Epithelial cell of esophagus (primary cell): ENCODE measurements at regions not wholly inside any gene's neighbourhood (a gene's known extent, or its start where the extent isn't known, plus 50 kb on each side); places are given as distances from the start of the nearest gene placed in this dataset.

ENCODE experiments used
- DNase-seq: peaks from one replicate; pipeline ENCODE4 v3.0.0; 2010; ENCODE audit warnings: low read depth
- H3K4me3 ChIP-seq: 2 replicates; pipeline ENCODE4 v1.5.1; 2011; ENCODE audit warnings: mild to moderate bottlenecking, low read length, control low read depth
- TF ChIP-seq, protein P1 (sequence below): IDR thresholded peaks from 2 replicates; pipeline ENCODE4 v1.5.1; 2011; ENCODE audit warnings: low read depth, mild to moderate bottlenecking, low read length, control low read depth, inconsistent platforms; ENCODE audit not compliant: insufficient read depth; ENCODE audit errors: missing control alignments

GRCh38 chr10:78448994-78449418 is 415.3 kb downstream of the RPS24 start:
- H3K4me3 ChIP-seq: no peak overlapping the region
- TF ChIP-seq, protein P1, sequence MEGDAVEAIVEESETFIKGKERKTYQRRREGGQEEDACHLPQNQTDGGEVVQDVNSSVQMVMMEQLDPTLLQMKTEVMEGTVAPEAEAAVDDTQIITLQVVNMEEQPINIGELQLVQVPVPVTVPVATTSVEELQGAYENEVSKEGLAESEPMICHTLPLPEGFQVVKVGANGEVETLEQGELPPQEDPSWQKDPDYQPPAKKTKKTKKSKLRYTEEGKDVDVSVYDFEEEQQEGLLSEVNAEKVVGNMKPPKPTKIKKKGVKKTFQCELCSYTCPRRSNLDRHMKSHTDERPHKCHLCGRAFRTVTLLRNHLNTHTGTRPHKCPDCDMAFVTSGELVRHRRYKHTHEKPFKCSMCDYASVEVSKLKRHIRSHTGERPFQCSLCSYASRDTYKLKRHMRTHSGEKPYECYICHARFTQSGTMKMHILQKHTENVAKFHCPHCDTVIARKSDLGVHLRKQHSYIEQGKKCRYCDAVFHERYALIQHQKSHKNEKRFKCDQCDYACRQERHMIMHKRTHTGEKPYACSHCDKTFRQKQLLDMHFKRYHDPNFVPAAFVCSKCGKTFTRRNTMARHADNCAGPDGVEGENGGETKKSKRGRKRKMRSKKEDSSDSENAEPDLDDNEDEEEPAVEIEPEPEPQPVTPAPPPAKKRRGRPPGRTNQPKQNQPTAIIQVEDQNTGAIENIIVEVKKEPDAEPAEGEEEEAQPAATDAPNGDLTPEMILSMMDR: no peak
- no peak for DNase-seq

DNA sequence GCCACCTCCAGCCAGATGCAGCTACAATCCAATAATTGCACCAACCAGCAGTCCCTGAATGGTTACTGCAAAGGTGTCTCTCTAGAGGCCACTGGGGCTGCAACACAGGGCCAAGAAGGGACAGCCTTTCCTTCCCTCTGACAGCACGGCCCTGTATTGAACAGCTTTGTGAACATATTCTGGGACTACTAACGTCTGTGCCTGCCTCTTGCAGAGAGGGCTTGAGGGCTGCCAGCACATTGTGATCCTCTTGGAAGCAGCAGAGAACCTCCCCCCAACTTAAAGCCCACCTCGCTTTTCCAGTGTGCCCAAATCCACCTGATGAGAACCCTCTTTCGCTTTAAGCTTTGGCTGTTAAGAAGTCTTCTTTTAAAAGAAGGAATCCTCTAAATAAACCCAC is 415.9 kb downstream of the RPS24 start:
- no peak overlapping the region for H3K4me3 ChIP-seq
- TF ChIP-seq, protein P1: no peak
- no peak for DNase-seq

DNA sequence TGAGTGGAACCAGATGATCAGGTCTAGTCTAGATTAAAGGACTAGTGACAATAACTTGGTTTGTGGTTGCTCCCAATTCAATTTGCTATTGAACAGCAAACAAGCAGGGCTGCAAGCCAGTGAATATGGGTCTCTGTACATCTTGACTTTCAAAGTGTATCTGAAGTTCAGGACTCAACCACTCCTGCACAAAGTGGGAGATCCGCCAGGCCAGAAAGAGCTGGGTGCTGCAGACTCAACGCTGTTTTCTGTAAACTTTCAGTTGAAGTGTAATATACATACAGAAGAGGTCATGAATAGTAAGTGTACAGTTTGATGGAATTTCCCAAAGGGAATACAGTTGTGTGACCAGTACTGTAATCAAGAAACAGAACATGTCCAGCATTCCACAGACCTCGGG is 416.6 kb downstream of the RPS24 start:
- TF ChIP-seq, protein P1: no peak
- no peak overlapping the region for H3K4me3 ChIP-seq
- DNase-seq: no peak

DNA sequence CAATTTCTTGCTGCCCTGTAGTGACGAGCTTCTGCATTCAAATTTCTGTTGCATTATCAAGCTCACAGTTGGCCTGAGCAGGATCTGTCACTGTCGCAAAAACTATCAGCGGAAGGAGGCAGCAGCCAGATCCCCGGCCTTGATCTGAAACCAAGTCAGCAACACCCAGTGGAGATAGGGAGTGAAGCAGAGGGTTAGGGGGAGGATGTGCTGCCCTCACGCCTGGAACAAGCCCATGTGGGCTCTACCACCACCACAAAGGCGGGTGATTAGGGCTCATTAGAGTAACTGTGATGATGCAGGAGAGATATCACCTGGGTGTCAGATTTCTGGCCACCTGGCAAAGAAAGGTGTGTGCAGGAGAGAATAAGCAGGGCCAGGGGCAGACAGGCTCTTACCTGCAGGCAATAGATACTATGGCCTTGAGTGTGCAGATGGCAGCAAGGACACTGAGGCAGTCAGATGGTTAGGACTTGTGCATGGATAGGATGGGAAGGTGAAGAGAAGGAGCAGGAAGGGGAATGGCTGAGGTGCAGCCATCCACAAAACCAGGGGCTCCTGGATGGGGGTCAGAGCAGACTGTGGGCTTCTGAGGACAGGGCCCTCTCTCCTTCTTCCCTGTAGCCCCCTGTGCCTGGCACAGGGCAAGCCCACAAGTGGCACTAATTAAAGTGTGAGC is 417.3 kb downstream of the RPS24 start:
- DNase-seq: no peak
- no peak overlapping the region for H3K4me3 ChIP-seq
- TF ChIP-seq, protein P1: no peak

DNA sequence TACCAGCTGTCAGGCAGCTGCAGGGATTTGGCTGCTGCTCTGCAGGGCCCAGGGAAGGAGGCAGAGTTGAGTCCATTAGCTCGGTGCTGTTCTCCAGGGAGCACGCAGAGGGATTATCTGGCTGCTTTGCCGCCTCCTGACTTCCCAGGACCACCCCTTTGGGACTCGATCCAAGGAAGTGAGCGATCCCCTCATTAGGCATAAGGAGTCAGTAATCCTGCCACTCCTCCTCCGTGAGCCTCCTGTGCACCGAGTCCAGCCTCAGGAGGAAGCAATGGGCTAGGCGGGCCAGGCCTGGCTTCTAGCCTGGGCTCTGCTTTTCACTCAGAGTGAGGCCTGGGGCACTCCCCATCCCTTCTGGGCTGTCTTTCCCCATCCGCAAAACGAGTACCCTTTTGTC is 417.9 kb downstream of the RPS24 start:
- DNase-seq: no peak
- TF ChIP-seq, protein P1: no peak
- no peak overlapping the region for H3K4me3 ChIP-seq

GRCh38 chr10:78454123-78454645 is 420.5 kb downstream of the RPS24 start:
- no peak overlapping the region for H3K4me3 ChIP-seq
- TF ChIP-seq, protein P1: no peak
- DNase-seq: no peak

DNA sequence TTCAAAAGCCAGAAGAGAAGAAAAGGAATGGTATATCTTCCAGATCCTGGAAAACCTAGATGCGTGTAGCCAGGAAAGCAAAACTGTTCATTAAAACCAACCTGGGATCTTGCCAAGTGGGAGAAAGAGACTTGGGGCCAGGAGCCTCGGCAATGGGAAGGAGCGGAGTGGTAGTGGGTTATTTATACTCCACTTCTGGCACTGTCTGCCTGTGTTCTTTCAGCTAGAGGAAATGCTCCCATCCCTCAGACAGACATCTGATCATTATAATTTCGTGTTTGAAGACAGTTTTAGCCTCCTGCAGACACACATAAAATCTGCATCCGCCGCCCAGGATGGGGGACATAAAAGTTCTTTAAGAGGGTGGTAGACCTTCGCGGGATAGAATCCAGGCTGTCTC is 421.6 kb downstream of the RPS24 start:
- H3K4me3 ChIP-seq: no peak overlapping the region
- TF ChIP-seq, protein P1: no peak
- no peak for DNase-seq
